Left forelimb (tissue), 1 donor: ENCODE measurements at regions not wholly inside any gene's neighbourhood (a gene's known extent, or its start where the extent isn't known, plus 50 kb on each side); places are given as distances from the start of the nearest gene placed in this dataset.

Experiments used
- DNase-seq: peaks from one replicate; pipeline ENCODE4 v3.0.0-alpha.2; 2018; ENCODE audit warnings: low spot score

- DNase-seq, result no peak
Measured at GRCh38 chr2:153195342-153195741, 283.2 kb downstream of the RPRM start.

- DNase-seq, result no peak
Measured at GRCh38 chr2:153189091-153189888, 289.3 kb downstream of the RPRM start.

GRCh38 chr2:153179808-153180207, 298.8 kb downstream of the RPRM start:
- DNase-seq, result no peak

GRCh38 chr2:153169609-153170008, 309.0 kb downstream of the RPRM start:
- no peak for DNase-seq

GRCh38 chr2:153165021-153165420, 313.5 kb downstream of the RPRM start:
- no peak for DNase-seq

- DNase-seq, result no peak
Measured at GRCh38 chr2:153163055-153163454, 315.5 kb downstream of the RPRM start.

- no peak for DNase-seq
Measured at GRCh38 chr2:153156743-153157142, 321.8 kb downstream of the RPRM start.

GRCh38 chr2:153152036-153152435, 326.5 kb downstream of the RPRM start:
- DNase-seq, result no peak

- no peak for DNase-seq
Measured at GRCh38 chr2:153145470-153145978, 333.0 kb downstream of the RPRM start.

GRCh38 chr2:153143540-153143939, 335.0 kb downstream of the RPRM start:
- DNase-seq, result no peak

- no peak for DNase-seq
Measured at GRCh38 chr2:153140498-153140897, 338.1 kb downstream of the RPRM start.

- no peak for DNase-seq
Measured at GRCh38 chr2:153138651-153139375, 339.7 kb downstream of the RPRM start.

GRCh38 chr2:153136216-153136615, 342.3 kb downstream of the RPRM start:
- no peak for DNase-seq

GRCh38 chr2:153134725-153135124, 343.8 kb downstream of the RPRM start:
- DNase-seq, result no peak

GRCh38 chr2:153133716-153134115, 344.8 kb downstream of the RPRM start:
- DNase-seq, result no peak

GRCh38 chr2:153132418-153132817, 346.1 kb downstream of the RPRM start:
- no peak for DNase-seq

GRCh38 chr2:153115141-153115540, 363.4 kb downstream of the RPRM start:
- no peak for DNase-seq

- no peak for DNase-seq
Measured at GRCh38 chr2:153110486-153110885, 368.1 kb downstream of the RPRM start.

GRCh38 chr2:153109793-153110192, 368.8 kb downstream of the RPRM start:
- DNase-seq, result no peak

- no peak for DNase-seq
Measured at GRCh38 chr2:153106802-153107477, 371.6 kb downstream of the RPRM start.

- no peak for DNase-seq
Measured at GRCh38 chr2:153105829-153106578, 372.6 kb downstream of the RPRM start.

GRCh38 chr2:153101187-153101586, 377.4 kb downstream of the RPRM start:
- DNase-seq, result no peak
